Natural killer cell (primary cell): ENCODE measurements at regions not wholly inside any gene's neighbourhood (a gene's known extent, or its start where the extent isn't known, plus 50 kb on each side); places are given as distances from the start of the nearest gene placed in this dataset.

Experiments used
- ATAC-seq, 3 donors: fragments of 150-1000 bp in 2 of 3; fragments of 200-7000 bp in 1 of 3; cut with Tn5 transposase; 1 replicate in 1 of 3; 2 replicates in 2 of 3; pipeline ENCODE4 v1.10.0; 2021; ENCODE audit warnings: mild to moderate bottlenecking in 2 of 3, moderate library complexity in 2 of 3
- DNase-seq, 2 donors: peaks; one replicate each; pipeline versions ENCODE4 v3.0.0 to v3.0.0-alpha.2; 2013 to 2021; ENCODE audit warnings: mixed read lengths in 1 of 2
- H3K27ac ChIP-seq: one replicate; pipeline ENCODE4 v1.5.1; 2013; ENCODE audit warnings: mild to moderate bottlenecking, low read length
- H3K27me3 ChIP-seq: one replicate; pipeline ENCODE4 v1.6.1; 2013; ENCODE audit warnings: low read length; ENCODE audit not compliant: control insufficient read depth, insufficient read depth
- H3K36me3 ChIP-seq: one replicate; pipeline ENCODE4 v1.6.1; 2013; ENCODE audit warnings: low read length; ENCODE audit not compliant: control insufficient read depth, insufficient read depth
- H3K4me1 ChIP-seq: one replicate; pipeline ENCODE4 v1.6.1; 2013; ENCODE audit warnings: low read length; ENCODE audit not compliant: control insufficient read depth, insufficient read depth
- H3K4me3 ChIP-seq: one replicate; pipeline ENCODE4 v1.5.1; 2013; ENCODE audit warnings: low read length
- H3K9me3 ChIP-seq: one replicate; pipeline ENCODE4 v1.6.1; 2013; ENCODE audit warnings: low read length; ENCODE audit not compliant: control insufficient read depth, insufficient read depth
- H3K27ac Mint-ChIP-seq, 2 donors: one replicate each; pipeline ENCODE4 v1.8.0; 2022; ENCODE audit warnings: mild to moderate bottlenecking in 2 of 2, mixed read lengths in 2 of 2, moderate library complexity in 1 of 2
- H3K27me3 Mint-ChIP-seq, 2 donors: one replicate each; pipeline ENCODE4 v1.8.0; 2022; ENCODE audit warnings: low read depth in 2 of 2, mixed read lengths in 2 of 2
- H3K36me3 Mint-ChIP-seq: one replicate; pipeline ENCODE4 v1.8.0; 2022; ENCODE audit warnings: mixed read lengths
- H3K4me1 Mint-ChIP-seq, 2 donors: one replicate each; pipeline ENCODE4 v1.8.0; 2022; ENCODE audit warnings: mixed read lengths in 2 of 2
- H3K4me3 Mint-ChIP-seq: one replicate; pipeline ENCODE4 v1.8.0; 2022; ENCODE audit warnings: mild to moderate bottlenecking, moderate library complexity, mixed read lengths
- H3K9me3 Mint-ChIP-seq, 2 donors: one replicate each; pipeline ENCODE4 v1.8.0; 2022; ENCODE audit warnings: mixed read lengths in 2 of 2
- WGBS: methylation state at CpG from one replicate; pipeline ENCODE4 v1.1.7; 2013; ENCODE audit warnings: missing lambda C conversion rate; ENCODE audit not compliant: insufficient coverage; 5-methylcytosine and 5-hydroxymethylcytosine counted together
- intact Hi-C: fragments of 100-400 bp; cut with micrococcal nuclease; formaldehyde crosslinking; loops from one replicate; pipeline ENCODE4 v1.14.2; 2022
- TF ChIP-seq, protein P1 (sequence below): fragments of 200-600 bp; IDR thresholded peaks from one replicate; pipeline ENCODE4 v1.8.0; 2022; ENCODE audit warnings: antibody characterized with exemption

DNA sequence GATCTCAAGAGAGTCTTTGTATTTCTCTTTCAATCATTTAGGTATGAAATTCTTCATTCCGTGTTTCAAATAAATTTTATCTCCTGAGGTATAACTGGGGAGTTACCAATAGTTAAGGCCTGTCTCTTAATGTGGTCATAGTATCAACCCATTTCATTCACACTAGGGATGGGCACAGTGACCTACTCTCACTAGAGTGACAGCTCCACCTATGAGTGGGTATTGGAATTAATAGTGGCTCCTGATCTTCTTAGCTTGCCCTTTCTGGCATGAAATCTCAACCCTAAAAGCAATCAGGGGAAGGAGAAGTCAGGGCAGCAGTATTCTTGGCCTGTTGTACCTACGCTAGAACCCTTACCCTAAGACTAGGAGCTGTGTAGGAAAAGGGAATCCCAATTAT, 507.7 kb downstream of the FAM181B start:
- no peaks in the 10 kb centered on the region for H3K4me1 Mint-ChIP-seq
- DNase-seq (no peak), ATAC-seq (no peak)
- TF ChIP-seq, protein P1, sequence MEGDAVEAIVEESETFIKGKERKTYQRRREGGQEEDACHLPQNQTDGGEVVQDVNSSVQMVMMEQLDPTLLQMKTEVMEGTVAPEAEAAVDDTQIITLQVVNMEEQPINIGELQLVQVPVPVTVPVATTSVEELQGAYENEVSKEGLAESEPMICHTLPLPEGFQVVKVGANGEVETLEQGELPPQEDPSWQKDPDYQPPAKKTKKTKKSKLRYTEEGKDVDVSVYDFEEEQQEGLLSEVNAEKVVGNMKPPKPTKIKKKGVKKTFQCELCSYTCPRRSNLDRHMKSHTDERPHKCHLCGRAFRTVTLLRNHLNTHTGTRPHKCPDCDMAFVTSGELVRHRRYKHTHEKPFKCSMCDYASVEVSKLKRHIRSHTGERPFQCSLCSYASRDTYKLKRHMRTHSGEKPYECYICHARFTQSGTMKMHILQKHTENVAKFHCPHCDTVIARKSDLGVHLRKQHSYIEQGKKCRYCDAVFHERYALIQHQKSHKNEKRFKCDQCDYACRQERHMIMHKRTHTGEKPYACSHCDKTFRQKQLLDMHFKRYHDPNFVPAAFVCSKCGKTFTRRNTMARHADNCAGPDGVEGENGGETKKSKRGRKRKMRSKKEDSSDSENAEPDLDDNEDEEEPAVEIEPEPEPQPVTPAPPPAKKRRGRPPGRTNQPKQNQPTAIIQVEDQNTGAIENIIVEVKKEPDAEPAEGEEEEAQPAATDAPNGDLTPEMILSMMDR, result no peak
- H3K9me3 Mint-ChIP-seq, result peaks cover 0 to 7% of the 10 kb centered on the region in 2 donors
- no peaks in the 10 kb centered on the region for H3K36me3 ChIP-seq
- H3K36me3 Mint-ChIP-seq, result no peaks in the 10 kb centered on the region
- intact Hi-C loops, result no loop called here
- H3K27me3 ChIP-seq, result no peaks in the 10 kb centered on the region
- H3K27ac Mint-ChIP-seq, result no peak overlapping the region
- WGBS, result no CpG with 5 or more reads among the region's 2 CpGs
- H3K27ac ChIP-seq, result no peak overlapping the region
- H3K9me3 ChIP-seq, result no peaks in the 10 kb centered on the region
- H3K4me3 Mint-ChIP-seq, result no peak overlapping the region
- H3K4me3 ChIP-seq, result no peak overlapping the region
- H3K4me1 ChIP-seq, result no peaks in the 10 kb centered on the region
- no peaks in the 10 kb centered on the region for H3K27me3 Mint-ChIP-seq

DNA sequence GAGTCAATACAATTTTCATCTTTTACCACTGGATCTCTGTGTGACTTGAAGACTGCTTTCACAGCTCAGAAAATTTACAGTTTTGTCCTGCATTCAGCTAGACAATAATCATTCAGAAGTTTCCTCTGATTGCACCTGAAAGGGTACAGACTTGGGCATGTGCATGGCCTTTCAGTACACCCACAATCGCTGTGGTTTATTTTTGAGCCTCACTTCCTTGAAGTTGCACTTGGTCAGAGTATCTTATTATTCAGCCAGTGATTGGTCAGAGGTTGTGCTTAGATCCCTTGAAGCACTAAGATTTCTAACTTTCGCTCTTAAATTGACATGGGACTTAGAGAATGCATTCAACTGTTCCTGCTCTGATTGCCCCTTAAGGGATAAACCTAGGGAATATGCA, 508.2 kb downstream of the FAM181B start:
- 88% methylated on average over 2 of the region's 2 CpGs for WGBS
- TF ChIP-seq, protein P1, result no peak
- DNase-seq, result no peak
- no peaks in the 10 kb centered on the region for H3K4me1 ChIP-seq
- H3K4me3 ChIP-seq, result no peak overlapping the region
- no peaks in the 10 kb centered on the region for H3K27me3 Mint-ChIP-seq
- peaks cover 0 to 7% of the 10 kb centered on the region in 2 donors for H3K9me3 Mint-ChIP-seq
- no peak overlapping the region for H3K27ac Mint-ChIP-seq
- H3K4me3 Mint-ChIP-seq, result no peak overlapping the region
- no peaks in the 10 kb centered on the region for H3K9me3 ChIP-seq
- no peak overlapping the region for H3K27ac ChIP-seq
- no peak for ATAC-seq
- no peaks in the 10 kb centered on the region for H3K4me1 Mint-ChIP-seq
- intact Hi-C loops, result no loop called here
- H3K36me3 Mint-ChIP-seq, result no peaks in the 10 kb centered on the region
- H3K36me3 ChIP-seq, result no peaks in the 10 kb centered on the region
- H3K27me3 ChIP-seq, result no peaks in the 10 kb centered on the region

DNA sequence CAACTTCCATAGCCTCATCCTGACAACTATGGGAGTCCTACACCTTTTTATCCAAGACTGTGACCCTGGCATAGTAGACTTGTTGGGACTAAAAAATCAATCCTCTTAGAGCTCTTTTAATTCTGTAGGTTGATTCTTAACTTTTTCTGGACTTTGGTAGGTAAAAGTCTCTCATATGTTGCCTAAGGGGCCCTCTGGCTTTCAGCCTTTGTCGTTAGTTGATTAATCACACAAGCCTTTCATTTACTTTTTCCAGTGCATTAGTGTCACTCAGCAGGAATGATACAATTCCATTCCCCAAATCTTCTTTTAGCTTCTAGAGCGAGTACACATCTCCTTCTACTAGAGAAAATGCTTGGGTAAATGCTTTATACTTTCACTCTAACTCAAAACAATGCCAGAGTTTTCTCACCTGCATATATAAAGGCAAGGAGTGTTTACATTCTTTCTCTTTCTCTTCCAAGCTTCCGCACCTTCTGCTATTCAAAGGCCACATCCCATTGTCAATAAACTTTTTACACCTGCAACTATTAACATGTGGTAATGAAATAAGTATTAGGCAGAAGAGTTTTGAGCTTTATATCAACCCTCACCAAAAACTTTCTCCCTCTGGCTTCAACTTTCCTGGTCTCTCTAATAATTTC, 516.6 kb downstream of the FAM181B start:
- 69% methylated on average over 2 of the region's 3 CpGs for WGBS
- Mint-ChIP-seq H3K27ac (no peak overlapping the region), H3K9me3 (peaks cover 0 to 4% of the 10 kb centered on the region in 2 donors), H3K4me3 (no peak overlapping the region), H3K27me3 (no peaks in the 10 kb centered on the region), H3K4me1 (no peaks in the 10 kb centered on the region), H3K36me3 (no peaks in the 10 kb centered on the region)
- DNase-seq, result no peak
- TF ChIP-seq, protein P1, result no peak
- no peak overlapping the region for H3K4me3 ChIP-seq
- no peaks in the 10 kb centered on the region for H3K9me3 ChIP-seq
- H3K27ac ChIP-seq, result no peak overlapping the region
- H3K27me3 ChIP-seq, result no peaks in the 10 kb centered on the region
- no peak for ATAC-seq
- no peaks in the 10 kb centered on the region for H3K36me3 ChIP-seq
- intact Hi-C loops, result no loop called here
- no peaks in the 10 kb centered on the region for H3K4me1 ChIP-seq

DNA sequence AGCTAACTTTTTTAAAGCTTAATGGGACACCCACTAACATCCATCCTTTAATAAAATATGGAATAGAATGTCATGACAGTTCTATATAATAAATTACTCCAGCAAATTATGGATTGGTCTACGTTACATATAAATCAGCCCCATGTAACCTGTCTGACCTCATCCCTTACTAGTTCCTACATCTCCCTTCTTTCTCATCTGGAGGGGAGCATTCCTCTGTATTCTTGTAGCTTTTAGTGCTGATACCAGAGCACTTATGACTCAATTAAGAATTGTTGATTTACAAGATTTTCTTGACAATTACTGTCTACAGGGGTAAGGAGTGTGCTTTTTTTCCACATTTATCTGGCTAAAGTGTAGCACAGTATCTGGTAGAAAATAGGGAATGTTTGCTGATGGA, 523.7 kb downstream of the FAM181B start:
- TF ChIP-seq, protein P1, result no peak
- Mint-ChIP-seq H3K4me1 (no peaks in the 10 kb centered on the region), H3K4me3 (no peak overlapping the region), H3K27me3 (no peaks in the 10 kb centered on the region), H3K9me3 (peaks cover 2 to 6% of the 10 kb centered on the region in 2 donors), H3K36me3 (no peaks in the 10 kb centered on the region), H3K27ac (no peak overlapping the region)
- ATAC-seq (no peak), DNase-seq (no peak)
- no peak overlapping the region for H3K27ac ChIP-seq
- intact Hi-C loops, result no loop called here
- no peaks in the 10 kb centered on the region for H3K9me3 ChIP-seq
- WGBS, result 60% methylated on average over 1 of the region's 1 CpG
- H3K4me3 ChIP-seq, result no peak overlapping the region
- H3K4me1 ChIP-seq, result no peaks in the 10 kb centered on the region
- H3K27me3 ChIP-seq, result no peaks in the 10 kb centered on the region
- no peaks in the 10 kb centered on the region for H3K36me3 ChIP-seq
